H1 (cell line): ENCODE measurements at regions not wholly inside any gene's neighbourhood (a gene's known extent, or its start where the extent isn't known, plus 50 kb on each side); places are given as distances from the start of the nearest gene placed in this dataset.

ENCODE experiments used
- CTCF ChIA-PET: fragments of 300-600 bp; sonication (Branson Sonifier 250); formaldehyde crosslinking; loops from one replicate; lab custom pipeline; 2021; ENCODE audit not compliant: partially characterized antibody; lab: Charles Lee
- POLR2A ChIA-PET: fragments of 300-600 bp; sonication (Branson Sonifier 250); formaldehyde crosslinking; loops from one replicate; lab custom pipeline; 2021; ENCODE audit warnings: inconsistent platforms; ENCODE audit not compliant: partially characterized antibody; lab: Charles Lee
- DNase-seq, 2 experiments: peaks; one replicate each; pipeline versions ENCODE4 v3.0.0 to v3.0.0-alpha.2; 2010 to 2022; ENCODE audit warnings: low spot score in 2 of 2, low read depth in 1 of 2, mixed read lengths in 1 of 2
- FAIRE-seq: peaks from 2 replicates; lab custom pipeline; 2011; peaks lifted over from hg19 to GRCh38; lab: Jason Lieb, UNC
- H2AFZ ChIP-seq: 2 replicates; pipeline ENCODE4 v1.8.1; 2012; ENCODE audit warnings: low read length, inconsistent platforms
- H2AK5ac ChIP-seq: 2 replicates; pipeline ENCODE4 v1.6.1; 2013; ENCODE audit warnings: low read depth, low read length
- H2BK120ac ChIP-seq: replicated peaks from 2 replicates; pipeline ENCODE3; 2013; ENCODE audit warnings: low read depth, low read length, inconsistent platforms
- H2BK12ac ChIP-seq: 2 replicates; pipeline ENCODE4 v1.6.1; 2013; ENCODE audit warnings: low read depth, low read length
- H2BK15ac ChIP-seq: 2 replicates; pipeline ENCODE4 v1.6.1; 2013; ENCODE audit warnings: low read length
- H2BK20ac ChIP-seq: 2 replicates; pipeline ENCODE4 v1.6.1; 2013; ENCODE audit warnings: low read length
- H2BK5ac ChIP-seq: 2 replicates; pipeline ENCODE4 v1.6.1; 2013; ENCODE audit warnings: low read depth, low read length
- H3K14ac ChIP-seq: 2 replicates; pipeline ENCODE4 v1.6.1; 2013; ENCODE audit warnings: inconsistent platforms; ENCODE audit not compliant: insufficient read length
- H3K18ac ChIP-seq: 2 replicates; pipeline ENCODE4 v1.6.1; 2013; ENCODE audit warnings: low read length; ENCODE audit errors: extremely low read depth
- H3K23ac ChIP-seq: 2 replicates; pipeline ENCODE4 v1.6.1; 2013; ENCODE audit warnings: inconsistent platforms; ENCODE audit not compliant: insufficient read length
- H3K23me2 ChIP-seq: 2 replicates; pipeline ENCODE4 v1.6.1; 2013; ENCODE audit warnings: low read depth, low read length
- H3K27ac ChIP-seq: 2 replicates; pipeline ENCODE4 v1.6.1; 2011; ENCODE audit warnings: low read depth, low read length, inconsistent platforms
- H3K27me3 ChIP-seq, 4 experiments: replicated peaks in 1 of 4; 1 replicate in 1 of 4; 2 replicates in 3 of 4; pipeline versions ENCODE4 v1.6.1 to v1.8.1; 2011 to 2013; ENCODE audit warnings: low read length in 3 of 4, mild to moderate bottlenecking in 3 of 4, inconsistent platforms in 2 of 4, mixed read lengths in 2 of 4, moderate library complexity in 1 of 4; ENCODE audit not compliant: control insufficient read depth in 3 of 4, insufficient read depth in 3 of 4; ENCODE audit errors: extremely low read depth in 1 of 4
- H3K36me3 ChIP-seq, 4 experiments: 2 replicates each; pipeline versions ENCODE4 v1.6.1 to v1.8.1; 2011 to 2013; ENCODE audit warnings: mild to moderate bottlenecking in 4 of 4, low read length in 3 of 4, moderate library complexity in 2 of 4, control low read depth in 1 of 4, inconsistent platforms in 1 of 4; ENCODE audit not compliant: insufficient read depth in 4 of 4, control insufficient read depth in 2 of 4
- H3K4ac ChIP-seq: replicated peaks from 2 replicates; pipeline ENCODE3; 2013; ENCODE audit warnings: low read length, low read depth, mixed read lengths, inconsistent platforms; ENCODE audit not compliant: insufficient read length
- H3K4me1 ChIP-seq, 4 experiments: replicated peaks in 1 of 4; 1 replicate in 1 of 4; 2 replicates in 3 of 4; pipeline versions ENCODE4 v1.6.1 to v1.8.1; 2011 to 2013; ENCODE audit warnings: low read length in 3 of 4, inconsistent platforms in 2 of 4, mixed read lengths in 1 of 4; ENCODE audit not compliant: insufficient read depth in 4 of 4, control insufficient read depth in 3 of 4
- H3K4me2 ChIP-seq, 2 experiments: 2 replicates each; pipeline versions ENCODE4 v1.6.1 to v1.8.1; 2011 to 2013; ENCODE audit warnings: low read depth in 2 of 2, low read length in 2 of 2, control low read depth in 1 of 2, inconsistent platforms in 1 of 2, mild to moderate bottlenecking in 1 of 2; ENCODE audit not compliant: insufficient read depth in 1 of 2
- H3K4me3 ChIP-seq, 4 experiments: fragments of 200-600, 300-600 bp in 1 of 4; sonication (generic), shearing (Covaris generic), sonication (Bioruptor Twin) in 1 of 4; 2 replicates each; pipeline versions ENCODE4 v1.5.1 to v1.8.1; 2011 to 2016; ENCODE audit warnings: low read length in 4 of 4, low read depth in 3 of 4, control low read depth in 2 of 4, inconsistent platforms in 2 of 4, mild to moderate bottlenecking in 2 of 4, mixed read lengths in 1 of 4, moderate library complexity in 1 of 4; ENCODE audit not compliant: insufficient read depth in 2 of 4; ENCODE audit errors: extremely low read depth in 1 of 4
- H3K56ac ChIP-seq: replicated peaks from 2 replicates; pipeline ENCODE3; 2013; ENCODE audit warnings: low read depth, mild to moderate bottlenecking, mixed read lengths, low read length, inconsistent platforms; ENCODE audit not compliant: insufficient read length
- H3K79me1 ChIP-seq: 2 replicates; pipeline ENCODE4 v1.6.1; 2013; ENCODE audit warnings: low read depth, low read length, control low read depth
- H3K79me2 ChIP-seq, 2 experiments: 2 replicates each; pipeline versions ENCODE4 v1.6.1 to v1.8.1; 2012 to 2013; ENCODE audit warnings: low read length in 2 of 2, mild to moderate bottlenecking in 2 of 2, inconsistent platforms in 1 of 2; ENCODE audit not compliant: insufficient read depth in 2 of 2, control insufficient read depth in 1 of 2
- H3K9ac ChIP-seq, 4 experiments: replicated peaks in 1 of 4; 1 replicate in 1 of 4; 2 replicates in 3 of 4; pipeline versions ENCODE4 v1.6.1 to v1.8.1; 2011 to 2013; ENCODE audit warnings: low read depth in 3 of 4, low read length in 3 of 4, control low read depth in 2 of 4, mild to moderate bottlenecking in 2 of 4, moderate library complexity in 2 of 4, inconsistent platforms in 1 of 4; ENCODE audit errors: extremely low read depth in 1 of 4
- H3K9me3 ChIP-seq, 2 experiments: 2 replicates each; pipeline versions ENCODE4 v1.6.1 to v1.8.1; 2012 to 2013; ENCODE audit warnings: mild to moderate bottlenecking in 2 of 2, moderate library complexity in 2 of 2, control low read depth in 1 of 2, inconsistent platforms in 1 of 2, low read depth in 1 of 2, low read length in 1 of 2, mixed read lengths in 1 of 2; ENCODE audit not compliant: insufficient read depth in 2 of 2
- H4K20me1 ChIP-seq, 2 experiments: replicated peaks in 1 of 2; 2 replicates each; pipeline versions ENCODE3 to v1.8.1; 2011 to 2013; ENCODE audit warnings: inconsistent platforms in 2 of 2, low read length in 2 of 2, mild to moderate bottlenecking in 1 of 2; ENCODE audit not compliant: insufficient read depth in 2 of 2, control insufficient read depth in 1 of 2
- H4K5ac ChIP-seq: 2 replicates; pipeline ENCODE4 v1.6.1; 2013; ENCODE audit warnings: low read length, low read depth, mixed read lengths, inconsistent platforms; ENCODE audit not compliant: insufficient read length
- H4K8ac ChIP-seq: 2 replicates; pipeline ENCODE4 v1.8.0; 2013; ENCODE audit warnings: mild to moderate bottlenecking, moderate library complexity, low read length, inconsistent platforms; ENCODE audit not compliant: insufficient read depth; ENCODE audit errors: extremely low read depth
- H4K91ac ChIP-seq: replicated peaks from 2 replicates; pipeline ENCODE3; 2013; ENCODE audit warnings: low read length, mixed read lengths, inconsistent platforms; ENCODE audit not compliant: insufficient read length
- ASH2L ChIP-seq: fragments of 200-600, 300-600 bp; sonication (generic); IDR thresholded peaks from one replicate; pipeline ENCODE4 v1.7.1; 2017; ENCODE audit warnings: low read length
- BCL11A ChIP-seq, 2 experiments: IDR thresholded peaks; one replicate each; pipeline ENCODE4 v1.6.1; 2011; ENCODE audit warnings: low read depth in 2 of 2, low read length in 2 of 2, mild to moderate bottlenecking in 2 of 2
- CBX5 ChIP-seq: fragments of 300-800, 300-1000 bp; sonication (generic); IDR thresholded peaks from 2 replicates; pipeline ENCODE4 v1.7.1; 2016; ENCODE audit warnings: antibody characterized with exemption, low read length, low read depth
- CHD2 ChIP-seq: IDR thresholded peaks from 2 replicates; pipeline ENCODE4 v1.6.1; 2012; ENCODE audit warnings: low read length, improper control_type of control experiment
- E2F6 ChIP-seq: IDR thresholded peaks from 2 replicates; pipeline ENCODE4 v1.6.1; 2012; ENCODE audit warnings: inconsistent platforms
- EP300 ChIP-seq, 2 experiments: IDR thresholded peaks; 1 replicate in 1 of 2; 2 replicates in 1 of 2; pipeline ENCODE4 v1.6.1; 2011 to 2012; ENCODE audit warnings: low read depth in 2 of 2, low read length in 2 of 2, mild to moderate bottlenecking in 2 of 2, borderline replicate concordance in 1 of 2, inconsistent platforms in 1 of 2, moderate library complexity in 1 of 2
- EZH2 ChIP-seq: fragments of 200-600 bp; sonication (generic); IDR thresholded peaks from 2 replicates; pipeline ENCODE4 v1.7.1; 2012; ENCODE audit warnings: low read depth, mild to moderate bottlenecking, moderate library complexity, low read length, inconsistent platforms; ENCODE audit not compliant: severe bottlenecking
- GTF2F1 ChIP-seq: IDR thresholded peaks from 2 replicates; pipeline ENCODE4 v1.6.1; 2012; ENCODE audit warnings: low read depth, low read length, improper control_type of control experiment, borderline replicate concordance
- HDAC2 ChIP-seq, 2 experiments: fragments of 300-600 bp in 1 of 2; sonication (generic) in 1 of 2; IDR thresholded peaks; 2 replicates each; pipeline ENCODE4 v1.6.1; 2011 to 2012; ENCODE audit warnings: low read depth in 2 of 2, low read length in 2 of 2, mild to moderate bottlenecking in 2 of 2, moderate library complexity in 2 of 2, borderline replicate concordance in 1 of 2, inconsistent platforms in 1 of 2
- JUN ChIP-seq: IDR thresholded peaks from 2 replicates; pipeline ENCODE4 v1.6.1; 2011; ENCODE audit warnings: low read depth, mild to moderate bottlenecking, improper control_type of control experiment, low read length
- MAFK ChIP-seq: IDR thresholded peaks from 2 replicates; pipeline ENCODE4 v1.6.1; 2012; ENCODE audit warnings: low read depth, mild to moderate bottlenecking, improper control_type of control experiment, low read length
- NANOG ChIP-seq: IDR thresholded peaks from 2 replicates; pipeline ENCODE4 v1.6.1; 2011; ENCODE audit warnings: low read length, low read depth, mild to moderate bottlenecking, inconsistent platforms; ENCODE audit not compliant: insufficient read depth, poor library complexity, severe bottlenecking
- NRF1 ChIP-seq: IDR thresholded peaks from 2 replicates; pipeline ENCODE4 v1.6.1; 2011; ENCODE audit warnings: mild to moderate bottlenecking, low read depth, low read length, improper control_type of control experiment
- SUZ12 ChIP-seq: fragments of 200-600 bp; sonication (generic); IDR thresholded peaks from 2 replicates; pipeline ENCODE4 v1.6.1; 2012; ENCODE audit warnings: mild to moderate bottlenecking, inconsistent platforms, low read length, moderate library complexity, mixed read lengths
- WGBS, 2 experiments: shearing (Covaris generic) in 1 of 2; methylation state at CpG; one replicate each; pipeline versions ENCODE4 v1.1.6 to v1.1.7; 2013 to 2015; ENCODE audit warnings: low lambda C conversion rate in 2 of 2, mixed read lengths in 2 of 2, inconsistent platforms in 1 of 2, low coverage in 1 of 2, missing lambda C conversion rate in 1 of 2; ENCODE audit not compliant: insufficient replicate concordance in 2 of 2, insufficient coverage in 1 of 2, insufficient read length in 1 of 2; ENCODE audit errors: extremely low coverage in 1 of 2, missing lambda C conversion rate in 1 of 2; 5-methylcytosine and 5-hydroxymethylcytosine counted together

- no peak overlapping the region for H2BK15ac ChIP-seq
- H3K56ac ChIP-seq = no peak overlapping the region
- DNase-seq (no peak), FAIRE-seq (no peak)
- no peaks in the 10 kb centered on the region for H3K9me3 ChIP-seq
- no peak overlapping the region for H2AK5ac ChIP-seq
- H3K4ac ChIP-seq = no peak overlapping the region
- H3K18ac ChIP-seq = no peak overlapping the region
- H3K23me2 ChIP-seq = no peaks in the 10 kb centered on the region
- H3K27ac ChIP-seq = no peak overlapping the region
- H4K91ac ChIP-seq = no peak overlapping the region
- H2AFZ ChIP-seq = no peak overlapping the region
- H3K9ac ChIP-seq = no peak overlapping the region
- no peak overlapping the region for H2BK12ac ChIP-seq
- H4K5ac ChIP-seq = no peak overlapping the region
- no peak overlapping the region for H3K4me2 ChIP-seq
- H4K8ac ChIP-seq = no peak overlapping the region
- H3K27me3 ChIP-seq = no peaks in the 10 kb centered on the region
- no peak overlapping the region for H2BK20ac ChIP-seq
- no peaks in the 10 kb centered on the region for H3K4me1 ChIP-seq
- no peaks in the 10 kb centered on the region for H3K79me2 ChIP-seq
- no peak overlapping the region for H2BK5ac ChIP-seq
- ChIA-PET POLR2A (no interaction called here), CTCF (interaction anchor here (0.9 kb wide), 1 partner anchor 13 kb away, joined by 3 read pairs; no protein-coding TSS in a partner anchor)
- H3K23ac ChIP-seq = no peak overlapping the region
- H2BK120ac ChIP-seq = no peak overlapping the region
- H3K36me3 ChIP-seq = no peaks in the 10 kb centered on the region
- no peaks in the 10 kb centered on the region for H4K20me1 ChIP-seq
- no peak overlapping the region for H3K4me3 ChIP-seq
- WGBS, 2 experiments = 91% methylated on average over 1 of the region's 2 CpGs; no CpG with 5 or more reads in 1 of the 2 experiments
- H3K14ac ChIP-seq = no peak overlapping the region
- H3K79me1 ChIP-seq = no peaks in the 10 kb centered on the region
- TF ChIP-seq MAFK = no peak
- TF ChIP-seq HDAC2 (IDR thresholded peaks at IDR 0.05; ENCODE audit: borderline replicate concordance in 1 of 2, low read depth in 2 of 2, low read length in 2 of 2) = no peak
- TF ChIP-seq CBX5 = no peak
- TF ChIP-seq E2F6 = no peak
- no peak for TF ChIP-seq CHD2
- no peak for TF ChIP-seq BCL11A (IDR thresholded peaks at IDR 0.05; ENCODE audit: low read depth in 2 of 2, low read length in 2 of 2)
- no peak for TF ChIP-seq JUN
- TF ChIP-seq EZH2 = no peak
- TF ChIP-seq GTF2F1 = no peak
- no peak for TF ChIP-seq NRF1
- TF ChIP-seq NANOG = no peak
- no peak for TF ChIP-seq SUZ12
- no peak for TF ChIP-seq ASH2L
- TF ChIP-seq EP300 (IDR thresholded peaks at IDR 0.05; ENCODE audit: borderline replicate concordance in 1 of 2, low read depth in 2 of 2, low read length in 2 of 2) = no peak
Observed at GRCh38 chrX:65602221-65602560, 65.3 kb upstream of the MSN start.
